OCI-LY1 (cell line): ENCODE measurements at regions not wholly inside any gene's neighbourhood (a gene's known extent, or its start where the extent isn't known, plus 50 kb on each side); places are given as distances from the start of the nearest gene placed in this dataset.

Experiments
- H2AFZ ChIP-seq: fragments of 200-600 bp; sonication (generic), shearing (Covaris generic); 2 replicates; pipeline ENCODE4 v1.6.0; 2014; ENCODE audit warnings: antibody characterized with exemption, mild to moderate bottlenecking, low read length
- H3F3A ChIP-seq: fragments of 200-600 bp; sonication (generic), shearing (Covaris generic); 2 replicates; pipeline ENCODE4 v1.6.0; 2014; ENCODE audit warnings: mild to moderate bottlenecking, antibody characterized with exemption, low read length, moderate library complexity; ENCODE audit not compliant: insufficient read depth
- H3K27ac ChIP-seq: fragments of 200-600 bp; sonication (generic); 2 replicates; pipeline ENCODE4 v1.5.1; 2014; ENCODE audit warnings: low read length, mixed run types, mild to moderate bottlenecking, low read depth; ENCODE audit not compliant: poor library complexity, severe bottlenecking
- H3K27me3 ChIP-seq: fragments of 200-600 bp; sonication (generic); 2 replicates; pipeline ENCODE4 v1.6.0; 2014; ENCODE audit warnings: antibody characterized with exemption, mild to moderate bottlenecking, low read length, moderate library complexity; ENCODE audit not compliant: insufficient read depth
- H3K36me3 ChIP-seq: fragments of 200-600 bp; sonication (generic); 2 replicates; pipeline ENCODE4 v1.6.1; 2014; ENCODE audit warnings: mild to moderate bottlenecking, antibody characterized with exemption, low read length, moderate library complexity, mixed read lengths; ENCODE audit not compliant: insufficient read depth
- H3K4me1 ChIP-seq: fragments of 200-600 bp; sonication (generic); 2 replicates; pipeline ENCODE4 v1.5.1; 2014; ENCODE audit warnings: mild to moderate bottlenecking, low read length, moderate library complexity; ENCODE audit not compliant: insufficient read depth, severe bottlenecking
- H3K4me2 ChIP-seq: fragments of 200-600 bp; sonication (generic), shearing (Covaris generic); 2 replicates; pipeline ENCODE4 v1.6.1; 2014; ENCODE audit warnings: low read length
- H3K4me3 ChIP-seq: fragments of 200-600 bp; sonication (generic); 2 replicates; pipeline ENCODE4 v1.5.1; 2014; ENCODE audit warnings: low read length, low read depth, mild to moderate bottlenecking, mixed read lengths; ENCODE audit not compliant: poor library complexity, severe bottlenecking
- H3K79me2 ChIP-seq: fragments of 200-600 bp; shearing (Covaris generic); 2 replicates; pipeline ENCODE4 v1.6.1; 2016; ENCODE audit warnings: mixed run types, low read length, mixed read lengths; ENCODE audit not compliant: insufficient read depth
- H3K9ac ChIP-seq: fragments of 200-600 bp; sonication (generic), shearing (Covaris generic); 2 replicates; pipeline ENCODE4 v1.6.1; 2014; ENCODE audit warnings: mild to moderate bottlenecking, low read length, mixed read lengths
- H3K9me2 ChIP-seq: fragments of 200-600 bp; sonication (generic), shearing (Covaris generic); 2 replicates; pipeline ENCODE4 v1.6.1; 2014; ENCODE audit warnings: low read depth, mild to moderate bottlenecking, low read length, mixed read lengths
- H3K9me3 ChIP-seq: fragments of 200-600 bp; shearing (Covaris generic); 2 replicates; pipeline ENCODE4 v1.6.1; 2014; ENCODE audit warnings: low read length, mixed read lengths
- H4K20me1 ChIP-seq: fragments of 200-600 bp; sonication (generic), shearing (Covaris generic); 2 replicates; pipeline ENCODE4 v1.6.0; 2016; ENCODE audit warnings: mild to moderate bottlenecking, low read length; ENCODE audit not compliant: insufficient read depth
- EZH2 ChIP-seq: fragments of 200-600 bp; sonication (generic), shearing (Covaris generic); IDR thresholded peaks from 2 replicates; pipeline ENCODE4 v1.8.0; 2017; ENCODE audit warnings: borderline replicate concordance, mixed run types, mild to moderate bottlenecking, antibody characterized with exemption, low read length, moderate library complexity, mixed read lengths
- TF ChIP-seq, protein P1 (sequence below): fragments of 200-600 bp; sonication (generic), shearing (Covaris generic); IDR thresholded peaks from 2 replicates; pipeline ENCODE4 v1.5.1; 2017; ENCODE audit warnings: mild to moderate bottlenecking, antibody characterized with exemption, low read length, moderate library complexity, mixed read lengths

DNA sequence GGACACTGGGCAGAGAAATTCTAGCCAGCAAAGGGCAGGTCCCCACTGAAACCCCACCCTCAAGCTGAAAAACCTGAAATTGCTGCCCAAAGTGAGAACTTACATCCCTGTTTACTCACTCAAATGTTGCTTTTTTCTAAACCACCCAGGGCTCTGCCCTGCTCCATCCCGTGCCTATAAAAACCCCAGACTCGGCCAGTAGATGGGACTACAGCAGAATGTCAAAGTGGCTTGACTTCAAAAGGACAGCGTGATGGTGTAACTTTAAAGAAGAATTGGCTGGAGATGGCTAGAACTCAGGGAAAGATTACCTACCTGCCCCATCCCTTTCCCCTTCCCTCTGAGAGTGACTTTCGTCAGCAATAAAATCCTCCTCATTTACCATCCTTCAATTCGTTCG is 246.9 kb downstream of the PYDC2 start:
- Histone ChIP-seq H3K9me2 (no peaks in the 10 kb centered on the region; the same call in 1 of the 2 replicates), H3K4me2 (no peak overlapping the region), H3K36me3 (no peaks in the 10 kb centered on the region), H3K4me3 (no peak overlapping the region), H3K4me1 (no peaks in the 10 kb centered on the region), H3K9me3 (no peaks in the 10 kb centered on the region), H3K27me3 (no peaks in the 10 kb centered on the region), H4K20me1 (no peaks in the 10 kb centered on the region), H2AFZ (no peak overlapping the region), H3K79me2 (no peaks in the 10 kb centered on the region), H3K27ac (no peak overlapping the region), H3K9ac (no peak overlapping the region), H3F3A (no peaks in the 10 kb centered on the region)
- TF ChIP-seq EZH2: no peak
- TF ChIP-seq, protein P1, sequence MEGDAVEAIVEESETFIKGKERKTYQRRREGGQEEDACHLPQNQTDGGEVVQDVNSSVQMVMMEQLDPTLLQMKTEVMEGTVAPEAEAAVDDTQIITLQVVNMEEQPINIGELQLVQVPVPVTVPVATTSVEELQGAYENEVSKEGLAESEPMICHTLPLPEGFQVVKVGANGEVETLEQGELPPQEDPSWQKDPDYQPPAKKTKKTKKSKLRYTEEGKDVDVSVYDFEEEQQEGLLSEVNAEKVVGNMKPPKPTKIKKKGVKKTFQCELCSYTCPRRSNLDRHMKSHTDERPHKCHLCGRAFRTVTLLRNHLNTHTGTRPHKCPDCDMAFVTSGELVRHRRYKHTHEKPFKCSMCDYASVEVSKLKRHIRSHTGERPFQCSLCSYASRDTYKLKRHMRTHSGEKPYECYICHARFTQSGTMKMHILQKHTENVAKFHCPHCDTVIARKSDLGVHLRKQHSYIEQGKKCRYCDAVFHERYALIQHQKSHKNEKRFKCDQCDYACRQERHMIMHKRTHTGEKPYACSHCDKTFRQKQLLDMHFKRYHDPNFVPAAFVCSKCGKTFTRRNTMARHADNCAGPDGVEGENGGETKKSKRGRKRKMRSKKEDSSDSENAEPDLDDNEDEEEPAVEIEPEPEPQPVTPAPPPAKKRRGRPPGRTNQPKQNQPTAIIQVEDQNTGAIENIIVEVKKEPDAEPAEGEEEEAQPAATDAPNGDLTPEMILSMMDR: no peak

DNA sequence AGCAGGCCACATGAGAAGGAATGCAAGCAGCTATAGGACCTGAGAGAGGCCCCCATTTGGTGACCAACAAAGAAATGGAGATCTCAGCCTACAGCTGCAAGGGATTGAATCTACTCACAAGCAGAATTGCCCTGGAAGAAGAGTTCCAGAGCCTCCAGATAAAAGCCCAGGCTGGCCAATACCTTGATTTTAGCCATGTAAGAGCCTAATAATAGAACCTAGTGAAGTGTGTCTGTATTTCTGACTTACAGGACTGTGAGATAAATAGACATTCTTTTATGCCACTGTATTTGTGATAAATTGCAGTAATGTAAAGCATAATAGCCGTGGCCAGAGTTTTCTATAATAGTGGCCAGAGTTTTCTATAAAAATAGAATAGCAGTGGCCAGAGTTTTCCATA is 254.6 kb downstream of the PYDC2 start:
- no peaks in the 10 kb centered on the region for H3K79me2 ChIP-seq
- no peak for TF ChIP-seq EZH2
- TF ChIP-seq, protein P1: no peak
- no peak overlapping the region for H2AFZ ChIP-seq
- no peaks in the 10 kb centered on the region; the same call in 1 of the 2 replicates for H3K9me2 ChIP-seq
- H3K9ac ChIP-seq: no peak overlapping the region
- no peak overlapping the region for H3K27ac ChIP-seq
- H3K4me2 ChIP-seq: no peak overlapping the region
- no peaks in the 10 kb centered on the region for H3K36me3 ChIP-seq
- H3K4me3 ChIP-seq: no peak overlapping the region
- no peaks in the 10 kb centered on the region for H3K27me3 ChIP-seq
- no peaks in the 10 kb centered on the region for H3K9me3 ChIP-seq
- H3K4me1 ChIP-seq: no peaks in the 10 kb centered on the region
- H3F3A ChIP-seq: no peaks in the 10 kb centered on the region
- no peaks in the 10 kb centered on the region for H4K20me1 ChIP-seq

DNA sequence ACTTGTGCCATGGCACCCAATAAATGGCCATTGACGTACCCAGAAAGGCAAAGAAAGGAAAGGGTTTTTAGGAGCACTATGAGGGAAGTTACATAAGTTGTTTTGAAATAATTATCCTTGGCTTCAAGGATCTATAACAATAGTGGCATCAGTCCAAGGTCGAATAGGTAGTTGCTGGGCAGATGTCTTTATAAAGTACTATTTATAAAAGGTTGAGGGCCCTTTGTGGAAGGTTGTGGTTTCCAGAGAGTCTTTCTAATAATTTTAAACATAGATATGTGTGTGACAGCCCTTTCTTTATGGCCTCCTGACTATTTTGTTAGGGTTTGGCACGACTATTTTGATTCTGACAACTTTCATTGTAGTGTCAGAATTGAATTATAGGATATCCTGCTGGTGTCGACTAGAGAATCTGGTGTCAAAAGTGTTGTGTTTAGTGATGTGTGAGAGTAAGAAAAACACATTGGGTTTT is 260.5 kb downstream of the PYDC2 start:
- Histone ChIP-seq H3K79me2 (no peaks in the 10 kb centered on the region), H3K4me3 (no peak overlapping the region), H2AFZ (no peak overlapping the region), H3K4me1 (no peaks in the 10 kb centered on the region), H3K9me2 (no peaks in the 10 kb centered on the region), H3K9me3 (no peaks in the 10 kb centered on the region), H3K27ac (no peak overlapping the region), H3K27me3 (no peaks in the 10 kb centered on the region), H3F3A (no peaks in the 10 kb centered on the region), H3K9ac (no peak overlapping the region), H3K36me3 (no peaks in the 10 kb centered on the region), H3K4me2 (no peak overlapping the region), H4K20me1 (no peaks in the 10 kb centered on the region)
- no peak for TF ChIP-seq EZH2
- TF ChIP-seq, protein P1: no peak
